Skeletal muscle cell (primary cell): ENCODE measurements at regions not wholly inside any gene's neighbourhood (a gene's known extent, or its start where the extent isn't known, plus 50 kb on each side); places are given as distances from the start of the nearest gene placed in this dataset.

Source experiments
- DNase-seq: peaks from one replicate; pipeline ENCODE4 v3.0.0-alpha.2; 2010; ENCODE audit warnings: low read depth
- H3K4me3 ChIP-seq: 2 replicates; pipeline ENCODE4 v1.5.1; 2011; ENCODE audit warnings: low read depth, mild to moderate bottlenecking, control low read depth, low read length, moderate library complexity

DNA sequence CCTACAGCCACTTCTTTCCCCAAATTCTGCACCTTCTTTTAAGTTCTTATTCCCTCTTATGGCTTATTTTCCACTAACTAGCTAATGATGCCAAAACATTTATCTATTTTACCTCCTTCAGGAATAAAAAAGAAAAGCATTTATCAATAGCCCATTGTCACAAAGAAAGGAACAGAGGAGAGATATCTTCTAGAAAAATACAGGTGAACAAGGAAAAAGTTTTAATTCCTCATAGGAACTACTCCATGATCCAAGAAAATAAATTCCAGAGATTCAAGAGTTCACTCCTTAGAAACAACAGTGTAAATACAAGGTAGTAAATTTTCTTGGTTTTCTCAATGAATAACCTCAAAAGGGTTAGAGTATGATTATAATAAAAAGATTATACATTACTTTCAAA is 52.6 kb upstream of the TOP3B start:
- no peak for DNase-seq
- H3K4me3 ChIP-seq: no peak overlapping the region

DNA sequence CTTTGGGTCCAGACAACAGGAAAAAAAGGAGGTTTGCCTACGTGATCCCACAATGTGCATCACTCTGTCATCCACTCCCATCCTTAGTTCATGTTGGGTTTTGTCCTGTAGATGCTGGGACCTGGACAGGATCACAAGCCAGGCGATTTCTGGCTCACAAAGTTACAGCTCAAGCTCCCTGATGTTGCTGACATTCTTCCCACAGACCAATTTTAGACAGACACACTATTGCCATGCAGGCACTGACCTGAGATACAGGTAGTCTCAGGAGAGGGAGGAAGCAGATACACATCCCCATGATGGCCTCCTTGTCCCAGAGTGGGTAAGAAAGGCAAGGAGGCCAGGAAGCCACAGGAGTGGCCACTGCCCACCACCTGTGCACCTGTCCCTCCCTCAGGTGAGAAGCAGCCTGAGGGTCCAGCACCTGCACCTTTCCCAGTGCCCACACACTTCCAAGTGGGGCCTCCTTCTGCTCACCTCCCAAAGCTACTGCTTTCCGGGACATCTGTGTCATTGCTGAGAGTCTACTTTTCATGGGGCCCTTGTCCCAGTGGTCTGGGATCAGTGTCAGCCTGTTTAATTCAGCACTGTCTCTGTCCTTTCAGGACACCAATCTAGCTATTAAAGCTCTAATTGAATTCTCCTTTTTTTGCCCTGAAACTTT is 52.0 kb upstream of the TOP3B start:
- H3K4me3 ChIP-seq: no peak overlapping the region
- DNase-seq: no peak

DNA sequence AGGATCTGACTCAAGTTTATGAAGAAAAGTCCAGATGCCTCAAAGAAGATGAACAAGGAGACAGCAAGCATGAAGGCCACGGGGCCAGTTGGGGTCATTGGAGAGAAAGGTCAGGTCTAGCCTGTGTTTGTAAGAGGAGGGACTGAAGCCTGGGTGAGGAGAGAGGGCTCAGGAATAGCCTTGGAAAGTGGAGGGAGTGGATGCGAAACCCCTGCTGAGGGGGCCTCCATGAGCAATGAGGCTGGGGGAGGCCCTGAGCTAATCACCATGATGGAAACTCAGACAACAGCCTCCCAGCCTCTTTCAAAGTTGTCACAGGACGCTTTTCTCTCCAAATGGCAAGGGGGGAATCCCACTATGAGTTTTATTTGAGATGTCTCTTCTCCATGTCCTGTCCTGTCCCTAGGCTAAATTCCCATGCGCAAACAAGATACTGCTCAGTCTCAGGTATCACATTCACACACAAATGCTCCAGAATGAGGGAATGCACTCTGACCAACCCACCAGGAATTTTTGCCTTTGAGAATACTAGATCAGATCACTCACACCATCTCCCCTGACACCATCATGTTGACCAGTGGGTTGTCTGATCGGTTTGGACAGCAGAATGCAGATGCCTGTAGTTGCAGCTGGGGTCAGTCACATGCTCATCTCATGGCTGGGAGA is 51.3 kb upstream of the TOP3B start:
- no peak overlapping the region for H3K4me3 ChIP-seq
- DNase-seq: no peak

DNA sequence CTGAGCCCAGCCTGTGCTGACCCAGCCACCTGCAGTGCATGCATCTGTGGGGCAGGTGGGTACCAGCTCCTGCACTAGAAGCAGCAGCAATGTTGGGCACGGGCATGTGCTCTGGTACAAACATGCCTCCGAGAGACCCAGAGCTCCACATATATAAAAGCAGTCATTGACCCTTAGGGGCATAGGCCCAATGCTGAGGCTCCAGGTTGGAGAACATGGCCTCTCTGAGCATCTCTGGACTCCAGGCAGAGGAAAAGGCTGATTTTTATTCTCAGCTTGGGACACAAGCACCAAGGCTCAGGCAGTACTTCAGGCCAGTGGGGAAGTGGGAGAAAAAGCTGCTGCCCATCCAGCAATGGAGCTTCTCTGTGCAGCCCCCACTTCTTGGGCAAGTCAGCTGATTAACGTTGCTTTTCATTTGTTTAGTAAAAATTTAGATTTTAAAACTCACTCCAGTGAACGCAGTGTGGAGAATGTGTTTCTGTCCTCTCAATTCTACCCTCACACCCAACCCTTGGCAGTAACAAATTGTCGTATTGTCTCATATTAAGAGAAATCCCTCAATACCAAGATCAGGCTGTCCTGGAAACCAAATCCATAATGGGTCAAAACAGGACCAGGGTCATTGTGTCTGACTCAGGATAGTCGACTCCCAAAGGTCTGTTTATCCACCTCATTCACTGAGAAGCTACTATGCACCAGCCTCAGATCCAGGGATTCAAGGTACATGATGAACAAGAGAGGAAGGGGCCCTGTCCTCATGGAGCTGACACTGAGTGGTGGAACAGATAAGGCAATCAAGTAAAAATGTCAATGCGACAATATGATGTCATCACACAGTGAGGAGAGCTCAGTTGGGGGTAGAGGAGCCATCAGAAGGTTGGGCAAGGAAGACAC is 50.6 kb upstream of the TOP3B start:
- no peak for DNase-seq

DNA sequence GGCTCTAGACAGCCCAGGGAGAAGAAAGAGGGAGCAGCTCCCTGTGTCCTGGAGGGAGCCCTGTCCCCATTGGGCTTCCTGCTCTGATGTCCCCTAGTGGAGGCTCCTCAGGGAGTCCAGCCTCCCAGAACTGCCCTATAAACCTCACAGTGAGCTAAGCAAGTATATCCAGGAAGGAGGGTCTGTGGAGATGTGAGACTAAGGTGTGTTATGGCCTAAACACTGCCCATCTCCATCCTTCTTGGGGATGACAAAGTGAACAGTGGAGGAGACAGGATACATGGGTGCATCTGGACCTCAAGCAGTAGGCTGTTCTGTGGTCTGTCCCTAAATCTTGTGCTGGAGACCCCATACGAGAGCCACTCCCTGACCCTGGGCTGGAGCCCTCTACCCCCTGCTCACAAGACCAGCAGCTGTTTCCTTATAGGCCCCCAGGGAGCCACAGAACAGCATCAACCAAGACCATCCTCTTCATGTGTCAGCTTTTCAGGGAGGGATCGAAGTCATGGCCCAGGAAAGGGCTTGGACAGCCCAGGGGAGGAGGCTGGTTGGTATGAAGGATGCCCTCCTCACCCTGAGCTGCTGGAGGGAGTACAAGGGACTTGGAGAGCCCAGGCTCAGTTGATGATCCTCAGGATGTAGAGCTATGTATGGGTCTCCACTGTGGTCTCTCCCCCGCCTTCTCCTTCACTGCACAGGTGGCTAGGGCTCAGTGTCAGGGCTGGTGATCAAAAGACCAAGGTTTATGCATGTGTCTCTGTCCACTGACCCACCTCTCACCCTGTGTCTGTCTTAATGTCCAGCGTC is 49.7 kb upstream of the TOP3B start:
- DNase-seq: no peak
- H3K4me3 ChIP-seq: no peak overlapping the region

More for the DNA sequence above, 50.6 kb upstream of the TOP3B start:
- no peak overlapping the region for H3K4me3 ChIP-seq
